OCI-LY1 (cell line): ENCODE measurements at regions not wholly inside any gene's neighbourhood (a gene's known extent, or its start where the extent isn't known, plus 50 kb on each side); places are given as distances from the start of the nearest gene placed in this dataset.

ENCODE experiments used
- H2AFZ ChIP-seq: fragments of 200-600 bp; sonication (generic), shearing (Covaris generic); 2 replicates; pipeline ENCODE4 v1.6.0; 2014; ENCODE audit warnings: antibody characterized with exemption, mild to moderate bottlenecking, low read length
- H3F3A ChIP-seq: fragments of 200-600 bp; sonication (generic), shearing (Covaris generic); 2 replicates; pipeline ENCODE4 v1.6.0; 2014; ENCODE audit warnings: mild to moderate bottlenecking, antibody characterized with exemption, low read length, moderate library complexity; ENCODE audit not compliant: insufficient read depth
- H3K27ac ChIP-seq: fragments of 200-600 bp; sonication (generic); 2 replicates; pipeline ENCODE4 v1.5.1; 2014; ENCODE audit warnings: low read length, mixed run types, mild to moderate bottlenecking, low read depth; ENCODE audit not compliant: poor library complexity, severe bottlenecking
- H3K27me3 ChIP-seq: fragments of 200-600 bp; sonication (generic); 2 replicates; pipeline ENCODE4 v1.6.0; 2014; ENCODE audit warnings: antibody characterized with exemption, mild to moderate bottlenecking, low read length, moderate library complexity; ENCODE audit not compliant: insufficient read depth
- H3K36me3 ChIP-seq: fragments of 200-600 bp; sonication (generic); 2 replicates; pipeline ENCODE4 v1.6.1; 2014; ENCODE audit warnings: mild to moderate bottlenecking, antibody characterized with exemption, low read length, moderate library complexity, mixed read lengths; ENCODE audit not compliant: insufficient read depth
- H3K4me1 ChIP-seq: fragments of 200-600 bp; sonication (generic); 2 replicates; pipeline ENCODE4 v1.5.1; 2014; ENCODE audit warnings: mild to moderate bottlenecking, low read length, moderate library complexity; ENCODE audit not compliant: insufficient read depth, severe bottlenecking
- H3K4me2 ChIP-seq: fragments of 200-600 bp; sonication (generic), shearing (Covaris generic); 2 replicates; pipeline ENCODE4 v1.6.1; 2014; ENCODE audit warnings: low read length
- H3K4me3 ChIP-seq: fragments of 200-600 bp; sonication (generic); 2 replicates; pipeline ENCODE4 v1.5.1; 2014; ENCODE audit warnings: low read length, low read depth, mild to moderate bottlenecking, mixed read lengths; ENCODE audit not compliant: poor library complexity, severe bottlenecking
- H3K79me2 ChIP-seq: fragments of 200-600 bp; shearing (Covaris generic); 2 replicates; pipeline ENCODE4 v1.6.1; 2016; ENCODE audit warnings: mixed run types, low read length, mixed read lengths; ENCODE audit not compliant: insufficient read depth
- H3K9ac ChIP-seq: fragments of 200-600 bp; sonication (generic), shearing (Covaris generic); 2 replicates; pipeline ENCODE4 v1.6.1; 2014; ENCODE audit warnings: mild to moderate bottlenecking, low read length, mixed read lengths
- H3K9me2 ChIP-seq: fragments of 200-600 bp; sonication (generic), shearing (Covaris generic); 2 replicates; pipeline ENCODE4 v1.6.1; 2014; ENCODE audit warnings: low read depth, mild to moderate bottlenecking, low read length, mixed read lengths
- H3K9me3 ChIP-seq: fragments of 200-600 bp; shearing (Covaris generic); 2 replicates; pipeline ENCODE4 v1.6.1; 2014; ENCODE audit warnings: low read length, mixed read lengths
- H4K20me1 ChIP-seq: fragments of 200-600 bp; sonication (generic), shearing (Covaris generic); 2 replicates; pipeline ENCODE4 v1.6.0; 2016; ENCODE audit warnings: mild to moderate bottlenecking, low read length; ENCODE audit not compliant: insufficient read depth
- CTCF ChIP-seq: fragments of 200-600 bp; sonication (generic), shearing (Covaris generic); IDR thresholded peaks from 2 replicates; pipeline ENCODE4 v1.5.1; 2017; ENCODE audit warnings: mild to moderate bottlenecking, antibody characterized with exemption, low read length, moderate library complexity, mixed read lengths
- EZH2 ChIP-seq: fragments of 200-600 bp; sonication (generic), shearing (Covaris generic); IDR thresholded peaks from 2 replicates; pipeline ENCODE4 v1.8.0; 2017; ENCODE audit warnings: borderline replicate concordance, mixed run types, mild to moderate bottlenecking, antibody characterized with exemption, low read length, moderate library complexity, mixed read lengths

GRCh38 chr2:105497094-105497493 lies 98.2 kb upstream of the FHL2 start:
- no peaks in the 10 kb centered on the region for H3K36me3 ChIP-seq
- no peak overlapping the region for H3K27ac ChIP-seq
- H3K4me3 ChIP-seq = no peak overlapping the region
- H3K4me2 ChIP-seq = no peak overlapping the region
- no peaks in the 10 kb centered on the region for H3K9me3 ChIP-seq
- H4K20me1 ChIP-seq = no peaks in the 10 kb centered on the region
- H3K4me1 ChIP-seq = no peaks in the 10 kb centered on the region
- H3K9me2 ChIP-seq = no peaks in the 10 kb centered on the region
- TF ChIP-seq EZH2 = no peak
- TF ChIP-seq CTCF = no peak
- H2AFZ ChIP-seq = no peak overlapping the region
- H3K9ac ChIP-seq = no peak overlapping the region
- H3K27me3 ChIP-seq = 0 out of 2 replicates have a peak, but pooled peaks cover 6% of the 10 kb centered on the region
- H3K79me2 ChIP-seq = no peaks in the 10 kb centered on the region
- no peaks in the 10 kb centered on the region for H3F3A ChIP-seq

GRCh38 chr2:105496271-105496670 lies 97.4 kb upstream of the FHL2 start:
- no peaks in the 10 kb centered on the region for H3K9me3 ChIP-seq
- H3K4me3 ChIP-seq = no peak overlapping the region
- H3F3A ChIP-seq = no peaks in the 10 kb centered on the region
- TF ChIP-seq EZH2 = no peak
- 0 out of 2 replicates have a peak, but pooled peaks cover 6% of the 10 kb centered on the region for H3K27me3 ChIP-seq
- no peak overlapping the region for H3K27ac ChIP-seq
- H3K9ac ChIP-seq = no peak overlapping the region
- H4K20me1 ChIP-seq = no peaks in the 10 kb centered on the region
- H3K79me2 ChIP-seq = no peaks in the 10 kb centered on the region
- no peak overlapping the region for H2AFZ ChIP-seq
- no peaks in the 10 kb centered on the region for H3K4me1 ChIP-seq
- H3K9me2 ChIP-seq = no peaks in the 10 kb centered on the region
- no peak overlapping the region for H3K4me2 ChIP-seq
- H3K36me3 ChIP-seq = no peaks in the 10 kb centered on the region

GRCh38 chr2:105494683-105495425 lies 96.0 kb upstream of the FHL2 start:
- no peak overlapping the region for H2AFZ ChIP-seq
- H3K9ac ChIP-seq = no peak overlapping the region
- H3K9me2 ChIP-seq = no peaks in the 10 kb centered on the region
- H3K36me3 ChIP-seq = no peaks in the 10 kb centered on the region
- no peaks in the 10 kb centered on the region for H3K79me2 ChIP-seq
- no peak overlapping the region for H3K4me3 ChIP-seq
- H3K9me3 ChIP-seq = no peaks in the 10 kb centered on the region
- H3K27me3 ChIP-seq = 0 out of 2 replicates have a peak, but pooled peaks cover 6% of the 10 kb centered on the region
- H4K20me1 ChIP-seq = no peaks in the 10 kb centered on the region
- no peak for TF ChIP-seq CTCF
- TF ChIP-seq EZH2 = no peak
- H3F3A ChIP-seq = no peaks in the 10 kb centered on the region
- no peaks in the 10 kb centered on the region for H3K4me1 ChIP-seq
- H3K27ac ChIP-seq = no peak overlapping the region
- no peak overlapping the region for H3K4me2 ChIP-seq

GRCh38 chr2:105490956-105491355 lies 92.1 kb upstream of the FHL2 start:
- Histone ChIP-seq H3F3A (no peaks in the 10 kb centered on the region), H2AFZ (no peak overlapping the region), H3K4me1 (no peaks in the 10 kb centered on the region), H3K9me3 (no peaks in the 10 kb centered on the region), H3K4me2 (no peak overlapping the region), H4K20me1 (no peaks in the 10 kb centered on the region), H3K27ac (no peak overlapping the region), H3K9me2 (no peaks in the 10 kb centered on the region), H3K27me3 (no peaks in the 10 kb centered on the region), H3K9ac (no peak overlapping the region), H3K36me3 (no peaks in the 10 kb centered on the region), H3K79me2 (no peaks in the 10 kb centered on the region), H3K4me3 (no peak overlapping the region)
- TF ChIP-seq EZH2 (no peak), CTCF (no peak)
